H1 (cell line): ENCODE measurements at regions not wholly inside any gene's neighbourhood (a gene's known extent, or its start where the extent isn't known, plus 50 kb on each side); places are given as distances from the start of the nearest gene placed in this dataset.

Experiments used
- CTCF ChIA-PET: fragments of 300-600 bp; sonication (Branson Sonifier 250); formaldehyde crosslinking; loops from one replicate; lab custom pipeline; 2021; ENCODE audit not compliant: partially characterized antibody; lab: Charles Lee
- POLR2A ChIA-PET: fragments of 300-600 bp; sonication (Branson Sonifier 250); formaldehyde crosslinking; loops from one replicate; lab custom pipeline; 2021; ENCODE audit warnings: inconsistent platforms; ENCODE audit not compliant: partially characterized antibody; lab: Charles Lee
- DNase-seq, 2 experiments: peaks; one replicate each; pipeline versions ENCODE4 v3.0.0 to v3.0.0-alpha.2; 2010 to 2022; ENCODE audit warnings: low spot score in 2 of 2, low read depth in 1 of 2, mixed read lengths in 1 of 2
- FAIRE-seq: peaks from 2 replicates; lab custom pipeline; 2011; peaks lifted over from hg19 to GRCh38; lab: Jason Lieb, UNC
- H2AFZ ChIP-seq: 2 replicates; pipeline ENCODE4 v1.8.1; 2012; ENCODE audit warnings: low read length, inconsistent platforms
- H2AK5ac ChIP-seq: 2 replicates; pipeline ENCODE4 v1.6.1; 2013; ENCODE audit warnings: low read depth, low read length
- H2BK120ac ChIP-seq: replicated peaks from 2 replicates; pipeline ENCODE3; 2013; ENCODE audit warnings: low read depth, low read length, inconsistent platforms
- H2BK12ac ChIP-seq: 2 replicates; pipeline ENCODE4 v1.6.1; 2013; ENCODE audit warnings: low read depth, low read length
- H2BK15ac ChIP-seq: 2 replicates; pipeline ENCODE4 v1.6.1; 2013; ENCODE audit warnings: low read length
- H2BK20ac ChIP-seq: 2 replicates; pipeline ENCODE4 v1.6.1; 2013; ENCODE audit warnings: low read length
- H2BK5ac ChIP-seq: 2 replicates; pipeline ENCODE4 v1.6.1; 2013; ENCODE audit warnings: low read depth, low read length
- H3K14ac ChIP-seq: 2 replicates; pipeline ENCODE4 v1.6.1; 2013; ENCODE audit warnings: inconsistent platforms; ENCODE audit not compliant: insufficient read length
- H3K18ac ChIP-seq: 2 replicates; pipeline ENCODE4 v1.6.1; 2013; ENCODE audit warnings: low read length; ENCODE audit errors: extremely low read depth
- H3K23ac ChIP-seq: 2 replicates; pipeline ENCODE4 v1.6.1; 2013; ENCODE audit warnings: inconsistent platforms; ENCODE audit not compliant: insufficient read length
- H3K23me2 ChIP-seq: 2 replicates; pipeline ENCODE4 v1.6.1; 2013; ENCODE audit warnings: low read depth, low read length
- H3K27ac ChIP-seq: 2 replicates; pipeline ENCODE4 v1.6.1; 2011; ENCODE audit warnings: low read depth, low read length, inconsistent platforms
- H3K27me3 ChIP-seq, 4 experiments: replicated peaks in 1 of 4; 1 replicate in 1 of 4; 2 replicates in 3 of 4; pipeline versions ENCODE4 v1.6.1 to v1.8.1; 2011 to 2013; ENCODE audit warnings: low read length in 3 of 4, mild to moderate bottlenecking in 3 of 4, inconsistent platforms in 2 of 4, mixed read lengths in 2 of 4, moderate library complexity in 1 of 4; ENCODE audit not compliant: control insufficient read depth in 3 of 4, insufficient read depth in 3 of 4; ENCODE audit errors: extremely low read depth in 1 of 4
- H3K36me3 ChIP-seq, 4 experiments: 2 replicates each; pipeline versions ENCODE4 v1.6.1 to v1.8.1; 2011 to 2013; ENCODE audit warnings: mild to moderate bottlenecking in 4 of 4, low read length in 3 of 4, moderate library complexity in 2 of 4, control low read depth in 1 of 4, inconsistent platforms in 1 of 4; ENCODE audit not compliant: insufficient read depth in 4 of 4, control insufficient read depth in 2 of 4
- H3K4ac ChIP-seq: replicated peaks from 2 replicates; pipeline ENCODE3; 2013; ENCODE audit warnings: low read length, low read depth, mixed read lengths, inconsistent platforms; ENCODE audit not compliant: insufficient read length
- H3K4me1 ChIP-seq, 4 experiments: replicated peaks in 1 of 4; 1 replicate in 1 of 4; 2 replicates in 3 of 4; pipeline versions ENCODE4 v1.6.1 to v1.8.1; 2011 to 2013; ENCODE audit warnings: low read length in 3 of 4, inconsistent platforms in 2 of 4, mixed read lengths in 1 of 4; ENCODE audit not compliant: insufficient read depth in 4 of 4, control insufficient read depth in 3 of 4
- H3K4me2 ChIP-seq, 2 experiments: 2 replicates each; pipeline versions ENCODE4 v1.6.1 to v1.8.1; 2011 to 2013; ENCODE audit warnings: low read depth in 2 of 2, low read length in 2 of 2, control low read depth in 1 of 2, inconsistent platforms in 1 of 2, mild to moderate bottlenecking in 1 of 2; ENCODE audit not compliant: insufficient read depth in 1 of 2
- H3K4me3 ChIP-seq, 4 experiments: fragments of 200-600, 300-600 bp in 1 of 4; sonication (generic), shearing (Covaris generic), sonication (Bioruptor Twin) in 1 of 4; 2 replicates each; pipeline versions ENCODE4 v1.5.1 to v1.8.1; 2011 to 2016; ENCODE audit warnings: low read length in 4 of 4, low read depth in 3 of 4, control low read depth in 2 of 4, inconsistent platforms in 2 of 4, mild to moderate bottlenecking in 2 of 4, mixed read lengths in 1 of 4, moderate library complexity in 1 of 4; ENCODE audit not compliant: insufficient read depth in 2 of 4; ENCODE audit errors: extremely low read depth in 1 of 4
- H3K56ac ChIP-seq: replicated peaks from 2 replicates; pipeline ENCODE3; 2013; ENCODE audit warnings: low read depth, mild to moderate bottlenecking, mixed read lengths, low read length, inconsistent platforms; ENCODE audit not compliant: insufficient read length
- H3K79me1 ChIP-seq: 2 replicates; pipeline ENCODE4 v1.6.1; 2013; ENCODE audit warnings: low read depth, low read length, control low read depth
- H3K79me2 ChIP-seq, 2 experiments: 2 replicates each; pipeline versions ENCODE4 v1.6.1 to v1.8.1; 2012 to 2013; ENCODE audit warnings: low read length in 2 of 2, mild to moderate bottlenecking in 2 of 2, inconsistent platforms in 1 of 2; ENCODE audit not compliant: insufficient read depth in 2 of 2, control insufficient read depth in 1 of 2
- H3K9ac ChIP-seq, 4 experiments: replicated peaks in 1 of 4; 1 replicate in 1 of 4; 2 replicates in 3 of 4; pipeline versions ENCODE4 v1.6.1 to v1.8.1; 2011 to 2013; ENCODE audit warnings: low read depth in 3 of 4, low read length in 3 of 4, control low read depth in 2 of 4, mild to moderate bottlenecking in 2 of 4, moderate library complexity in 2 of 4, inconsistent platforms in 1 of 4; ENCODE audit errors: extremely low read depth in 1 of 4
- H3K9me3 ChIP-seq, 2 experiments: 2 replicates each; pipeline versions ENCODE4 v1.6.1 to v1.8.1; 2012 to 2013; ENCODE audit warnings: mild to moderate bottlenecking in 2 of 2, moderate library complexity in 2 of 2, control low read depth in 1 of 2, inconsistent platforms in 1 of 2, low read depth in 1 of 2, low read length in 1 of 2, mixed read lengths in 1 of 2; ENCODE audit not compliant: insufficient read depth in 2 of 2
- H4K20me1 ChIP-seq, 2 experiments: replicated peaks in 1 of 2; 2 replicates each; pipeline versions ENCODE3 to v1.8.1; 2011 to 2013; ENCODE audit warnings: inconsistent platforms in 2 of 2, low read length in 2 of 2, mild to moderate bottlenecking in 1 of 2; ENCODE audit not compliant: insufficient read depth in 2 of 2, control insufficient read depth in 1 of 2
- H4K5ac ChIP-seq: 2 replicates; pipeline ENCODE4 v1.6.1; 2013; ENCODE audit warnings: low read length, low read depth, mixed read lengths, inconsistent platforms; ENCODE audit not compliant: insufficient read length
- H4K8ac ChIP-seq: 2 replicates; pipeline ENCODE4 v1.8.0; 2013; ENCODE audit warnings: mild to moderate bottlenecking, moderate library complexity, low read length, inconsistent platforms; ENCODE audit not compliant: insufficient read depth; ENCODE audit errors: extremely low read depth
- H4K91ac ChIP-seq: replicated peaks from 2 replicates; pipeline ENCODE3; 2013; ENCODE audit warnings: low read length, mixed read lengths, inconsistent platforms; ENCODE audit not compliant: insufficient read length
- SIRT6 ChIP-seq: IDR thresholded peaks from one replicate; pipeline ENCODE4 v1.7.1; 2012; ENCODE audit warnings: low read length, inconsistent platforms
- WGBS, 2 experiments: shearing (Covaris generic) in 1 of 2; methylation state at CpG; one replicate each; pipeline versions ENCODE4 v1.1.6 to v1.1.7; 2013 to 2015; ENCODE audit warnings: low lambda C conversion rate in 2 of 2, mixed read lengths in 2 of 2, inconsistent platforms in 1 of 2, low coverage in 1 of 2, missing lambda C conversion rate in 1 of 2; ENCODE audit not compliant: insufficient replicate concordance in 2 of 2, insufficient coverage in 1 of 2, insufficient read length in 1 of 2; ENCODE audit errors: extremely low coverage in 1 of 2, missing lambda C conversion rate in 1 of 2; 5-methylcytosine and 5-hydroxymethylcytosine counted together

GRCh38 chr6:50927800-50928199 lies 109.1 kb downstream of the TFAP2B start:
- Histone ChIP-seq H3K36me3 (no peaks in the 10 kb centered on the region), H4K20me1 (no peaks in the 10 kb centered on the region), H2AFZ (no peak overlapping the region; the same call in 1 of the 2 replicates), H3K27me3 (no peaks in the 10 kb centered on the region), H2BK20ac (no peak overlapping the region), H3K56ac (no peak overlapping the region), H2BK120ac (no peak overlapping the region), H3K4me3 (no peak overlapping the region), H3K9ac (no peak overlapping the region), H3K4ac (no peak overlapping the region), H3K79me1 (no peaks in the 10 kb centered on the region), H2BK5ac (no peak overlapping the region), H4K5ac (no peak overlapping the region), H3K27ac (no peak overlapping the region), H2BK12ac (no peak overlapping the region), H3K23me2 (no peaks in the 10 kb centered on the region), H3K18ac (no peak overlapping the region), H3K9me3 (no peaks in the 10 kb centered on the region), H3K14ac (no peak overlapping the region), H3K4me1 (0 out of 7 replicates have a peak, but pooled peaks cover 0 to 2% (median 0%) of the 10 kb centered on the region in 4 experiments), H4K8ac (no peak overlapping the region), H3K4me2 (no peak overlapping the region), H2BK15ac (no peak overlapping the region), H4K91ac (no peak overlapping the region), H2AK5ac (no peak overlapping the region), H3K79me2 (no peaks in the 10 kb centered on the region), H3K23ac (no peak overlapping the region)
- CTCF ChIA-PET: no interaction called here
- no peak for DNase-seq
- POLR2A ChIA-PET: no interaction called here
- FAIRE-seq: no peak
- WGBS, 2 experiments: 92% methylated on average over 3 of the region's 3 CpGs; no CpG with 5 or more reads in 1 of the 2 experiments
- TF ChIP-seq SIRT6: no peak
